ENCODE measurements at regions not wholly inside any gene's neighbourhood (a gene's known extent, or its start where the extent isn't known, plus 50 kb on each side); places are given as distances from the start of the nearest gene placed in this dataset.

- no peak for TF ChIP-seq CTCF (IDR thresholded peaks at IDR 0.05)
- no peak for TF ChIP-seq POLR2A (IDR thresholded peaks at IDR 0.05)
Observed at GRCh38 chr15:22227411-22228100, 147.2 kb downstream of the OR4M2 start.

Data from testis (tissue), 2 donors.